AG10803 (cell line): ENCODE measurements at regions not wholly inside any gene's neighbourhood (a gene's known extent, or its start where the extent isn't known, plus 50 kb on each side); places are given as distances from the start of the nearest gene placed in this dataset.

Source experiments
- DNase-seq: peaks from one replicate; pipeline ENCODE4 v3.0.0; 2010; ENCODE audit warnings: low read depth
- H3K4me3 ChIP-seq: 2 replicates; pipeline ENCODE4 v1.5.1; 2011; ENCODE audit warnings: mild to moderate bottlenecking, low read length, control low read depth
- CTCF ChIP-seq: conservative IDR thresholded peaks from 2 replicates; pipeline ENCODE4 v1.5.1; 2011; ENCODE audit warnings: mild to moderate bottlenecking, low read length, control low read depth, inconsistent platforms

- no peak for TF ChIP-seq CTCF
- DNase-seq = no peak
- H3K4me3 ChIP-seq = no peak overlapping the region
These were observed 161.0 kb upstream of the CHRM3 start for GRCh38 chr1:239225396-239225795.

- no peak overlapping the region for H3K4me3 ChIP-seq
- no peak for DNase-seq
- TF ChIP-seq CTCF = no peak
These were observed 162.3 kb upstream of the CHRM3 start for GRCh38 chr1:239224100-239224499.

- H3K4me3 ChIP-seq = no peak overlapping the region
- no peak for DNase-seq
- no peak for TF ChIP-seq CTCF
These were observed 163.4 kb upstream of the CHRM3 start for GRCh38 chr1:239222999-239223398.

- no peak overlapping the region for H3K4me3 ChIP-seq
- no peak for DNase-seq
- TF ChIP-seq CTCF = no peak
These were observed 164.7 kb upstream of the CHRM3 start for GRCh38 chr1:239221656-239222055.

GRCh38 chr1:239219679-239220078 is 166.7 kb upstream of the CHRM3 start:
- DNase-seq = no peak
- TF ChIP-seq CTCF = no peak
- no peak overlapping the region for H3K4me3 ChIP-seq

- no peak for DNase-seq
- no peak for TF ChIP-seq CTCF
- H3K4me3 ChIP-seq = no peak overlapping the region
These were observed 168.1 kb upstream of the CHRM3 start for GRCh38 chr1:239218301-239218700.

- H3K4me3 ChIP-seq = no peak overlapping the region
- TF ChIP-seq CTCF = no peak
- no peak for DNase-seq
These were observed 173.6 kb upstream of the CHRM3 start for GRCh38 chr1:239212811-239213220.
